Heart left ventricle (tissue), 13 donors: ENCODE measurements at regions not wholly inside any gene's neighbourhood (a gene's known extent, or its start where the extent isn't known, plus 50 kb on each side); places are given as distances from the start of the nearest gene placed in this dataset.

Source experiments
- POLR2A ChIP-seq, 2 donors: fragments of 450-650 bp; IDR thresholded peaks; one replicate each; pipeline ENCODE4 v1.6.1; 2017; ENCODE audit warnings: antibody characterized with exemption in 2 of 2, mild to moderate bottlenecking in 2 of 2, moderate library complexity in 2 of 2
- TF ChIP-seq, protein P1 (sequence below), 12 donors: fragments of 200-600 bp; sonication (generic) in 4 of 12; IDR thresholded peaks; one replicate each; pipeline versions ENCODE4 v1.5.0 to v1.8.0; 2018 to 2022; ENCODE audit warnings: antibody characterized with exemption in 12 of 12, mild to moderate bottlenecking in 5 of 12
- donor health status: ischemic (EF 13 %, LVEDD 7.1; RV severe dilation, severe dysfunction).
- donor health status: DM: no; HTN: yes; CAD: no.
- donor health status: DM: no; HTN: no; CAD: no.
- donor health status: ischemic (EF 25% LVEDD 6.9; RV normal size, moderate dysfunction).
- donor health status: ischemic (EF 25% LVEDD 5.7; RV mildly dilated, moderate dysfunction).
- donor health status: ischemic (EF 35%, LVEDD 5.7; RV mildly dilated, moderate dysfunction).
- donor health status: nonischemic (EF 11% LVEDD 7.7; RV severe dilation, severe dysfunction).
- donor health status: DM: yes; HTN: yes; CAD: no.
- donor health status: PGD.
- donor health status: ischemic (EF 29% LVEDD 5.4; RV normal size, mild dysfunction).
- donor health status: nonischemic (EF 23%, LVEDD 6.1; RV moderate dilation, normal function).

DNA sequence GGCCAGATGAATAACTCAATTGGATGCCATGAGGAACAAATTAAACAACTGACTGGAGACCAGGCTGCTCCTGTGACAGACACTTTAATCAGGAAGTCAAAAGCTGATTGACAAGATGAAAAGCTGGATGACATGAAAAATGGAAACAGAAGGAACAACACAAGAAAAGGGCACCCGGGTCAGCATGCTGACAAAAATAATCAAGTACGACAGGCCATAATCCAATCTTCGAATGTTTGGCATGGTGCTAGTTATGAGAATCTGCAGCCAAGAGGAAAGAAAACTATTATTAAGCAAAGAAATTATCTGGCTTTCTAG is 544.7 kb downstream of the ETNK1 start:
- TF ChIP-seq, protein P1, sequence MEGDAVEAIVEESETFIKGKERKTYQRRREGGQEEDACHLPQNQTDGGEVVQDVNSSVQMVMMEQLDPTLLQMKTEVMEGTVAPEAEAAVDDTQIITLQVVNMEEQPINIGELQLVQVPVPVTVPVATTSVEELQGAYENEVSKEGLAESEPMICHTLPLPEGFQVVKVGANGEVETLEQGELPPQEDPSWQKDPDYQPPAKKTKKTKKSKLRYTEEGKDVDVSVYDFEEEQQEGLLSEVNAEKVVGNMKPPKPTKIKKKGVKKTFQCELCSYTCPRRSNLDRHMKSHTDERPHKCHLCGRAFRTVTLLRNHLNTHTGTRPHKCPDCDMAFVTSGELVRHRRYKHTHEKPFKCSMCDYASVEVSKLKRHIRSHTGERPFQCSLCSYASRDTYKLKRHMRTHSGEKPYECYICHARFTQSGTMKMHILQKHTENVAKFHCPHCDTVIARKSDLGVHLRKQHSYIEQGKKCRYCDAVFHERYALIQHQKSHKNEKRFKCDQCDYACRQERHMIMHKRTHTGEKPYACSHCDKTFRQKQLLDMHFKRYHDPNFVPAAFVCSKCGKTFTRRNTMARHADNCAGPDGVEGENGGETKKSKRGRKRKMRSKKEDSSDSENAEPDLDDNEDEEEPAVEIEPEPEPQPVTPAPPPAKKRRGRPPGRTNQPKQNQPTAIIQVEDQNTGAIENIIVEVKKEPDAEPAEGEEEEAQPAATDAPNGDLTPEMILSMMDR (IDR thresholded peaks at IDR 0.05): no peak
- no peak for TF ChIP-seq POLR2A (IDR thresholded peaks at IDR 0.05)
